HPDE6-E6E7 (cell line): ENCODE measurements at regions not wholly inside any gene's neighbourhood (a gene's known extent, or its start where the extent isn't known, plus 50 kb on each side); places are given as distances from the start of the nearest gene placed in this dataset.
"Not testable (repeated sequence)": the region's sequence is repeated elsewhere in the genome, so short reads cannot be mapped to it uniquely, and the experiment has no call there.

Source experiments
- DNase-seq: peaks from one replicate; pipeline ENCODE4 v3.0.0; 2011; ENCODE audit warnings: missing footprints; ENCODE audit errors: extremely low spot score

DNA sequence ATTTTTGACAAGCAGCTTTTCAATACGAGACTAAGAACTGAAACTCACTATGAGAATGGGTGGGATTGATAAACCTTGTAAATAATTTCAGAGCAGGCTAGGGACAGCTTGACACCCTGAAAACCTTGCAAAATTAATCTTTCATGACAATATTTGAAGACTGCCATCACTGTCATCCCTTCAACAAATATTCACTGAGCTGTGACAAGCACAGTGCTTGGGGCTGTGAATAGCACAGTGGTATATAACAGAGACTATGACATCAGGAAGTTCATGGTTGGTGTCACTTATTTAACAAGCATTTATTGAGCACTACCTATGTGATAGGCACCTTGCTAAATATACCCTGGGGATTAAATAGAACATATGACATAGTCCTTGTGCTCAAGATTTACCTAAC lies 741.0 kb upstream of the RIOK2 start:
- no peak for DNase-seq

DNA sequence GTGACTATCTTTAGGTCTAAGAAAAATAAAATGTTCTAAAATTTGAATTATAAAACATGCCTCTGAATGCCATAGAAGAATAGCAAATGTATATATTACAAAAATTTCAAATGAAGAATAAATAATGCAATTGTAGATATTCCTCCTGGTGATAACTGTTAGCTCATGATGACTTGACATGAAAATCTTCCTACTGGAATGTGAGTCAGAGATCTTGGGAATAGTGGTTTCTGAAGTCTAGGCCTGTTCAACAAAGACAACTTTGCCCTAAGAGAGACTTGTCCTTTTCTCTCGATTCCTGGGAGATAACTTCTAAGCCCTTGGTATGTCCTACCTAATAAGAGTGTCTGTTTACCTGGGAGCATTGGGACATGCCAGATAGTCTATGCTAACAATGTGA lies 746.3 kb upstream of the RIOK2 start:
- no peak for DNase-seq

DNA sequence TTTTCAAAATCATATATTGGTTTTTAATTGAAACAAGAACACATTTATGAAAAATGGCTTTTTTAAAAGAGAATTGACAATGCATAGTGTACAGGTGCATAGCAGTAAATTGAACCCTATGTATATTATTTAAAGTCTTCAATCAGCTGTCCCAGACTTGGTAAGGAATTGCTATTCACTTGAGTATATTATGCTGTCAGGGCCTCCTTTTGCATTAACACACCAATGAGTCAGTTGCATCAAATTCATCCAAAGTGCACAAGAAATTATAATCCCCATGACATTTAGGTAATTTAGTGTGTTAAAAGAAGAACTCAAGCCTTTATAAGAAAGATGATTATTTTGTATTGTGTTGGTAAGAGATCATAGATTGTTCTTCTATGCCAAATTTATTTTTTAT lies 748.8 kb upstream of the RIOK2 start:
- DNase-seq = no peak

DNA sequence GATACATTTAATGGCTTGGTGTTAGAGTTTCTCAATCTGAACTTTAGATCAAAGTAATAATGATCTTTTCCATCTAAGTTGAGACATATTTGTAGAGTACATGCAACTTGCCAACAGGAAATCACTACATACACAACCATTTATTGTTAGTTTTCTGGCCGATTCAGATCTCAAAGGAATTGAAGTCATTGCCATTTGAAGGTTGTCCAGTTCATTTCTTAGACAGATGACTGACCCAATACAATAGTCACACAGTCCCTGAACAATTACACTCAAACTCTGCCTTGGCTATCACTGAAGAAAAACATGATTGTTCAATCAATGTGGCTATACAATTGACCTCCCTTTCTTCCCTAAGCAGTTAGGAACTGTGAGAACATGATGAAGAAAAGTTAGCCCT lies 753.2 kb upstream of the RIOK2 start:
- DNase-seq = no peak

DNA sequence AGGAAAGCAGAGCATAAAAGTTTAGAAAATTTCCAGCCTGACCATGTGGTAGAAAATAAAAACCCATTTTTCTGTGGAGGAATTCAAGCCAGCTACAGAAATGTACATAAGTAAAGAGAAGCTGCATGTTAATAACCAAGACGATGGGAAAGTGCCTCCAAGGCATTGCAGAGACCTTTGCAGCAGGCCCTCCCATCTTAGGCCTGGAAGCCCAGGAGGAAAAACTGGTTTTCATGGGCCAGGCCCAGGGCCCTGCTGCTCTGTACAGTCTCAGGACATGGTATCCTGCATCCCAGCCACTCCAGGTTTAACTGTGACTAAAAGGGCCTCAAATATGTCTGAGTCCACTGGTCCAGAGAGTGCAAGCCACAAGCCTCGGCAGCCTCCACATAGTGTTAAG lies 754.8 kb upstream of the RIOK2 start:
- DNase-seq = no peak

DNA sequence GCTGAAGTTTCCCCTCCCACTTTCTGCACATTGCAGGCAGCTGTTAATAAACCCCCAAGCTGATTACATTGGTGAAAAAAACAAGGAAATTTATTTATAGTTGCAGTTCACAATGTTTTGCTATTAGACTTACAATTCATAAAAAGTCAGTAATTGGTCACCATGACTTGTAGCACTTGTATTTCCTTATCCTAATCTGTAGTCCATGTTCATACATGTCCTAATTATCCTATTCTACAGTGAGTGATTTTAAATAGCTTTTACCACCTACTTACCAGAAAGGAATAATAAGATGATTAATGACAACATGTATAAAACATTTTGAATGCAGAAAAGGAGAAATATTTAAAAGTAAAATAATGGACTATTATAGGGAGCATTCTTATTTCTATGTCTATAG lies 760.0 kb upstream of the RIOK2 start:
- DNase-seq = no peak

DNA sequence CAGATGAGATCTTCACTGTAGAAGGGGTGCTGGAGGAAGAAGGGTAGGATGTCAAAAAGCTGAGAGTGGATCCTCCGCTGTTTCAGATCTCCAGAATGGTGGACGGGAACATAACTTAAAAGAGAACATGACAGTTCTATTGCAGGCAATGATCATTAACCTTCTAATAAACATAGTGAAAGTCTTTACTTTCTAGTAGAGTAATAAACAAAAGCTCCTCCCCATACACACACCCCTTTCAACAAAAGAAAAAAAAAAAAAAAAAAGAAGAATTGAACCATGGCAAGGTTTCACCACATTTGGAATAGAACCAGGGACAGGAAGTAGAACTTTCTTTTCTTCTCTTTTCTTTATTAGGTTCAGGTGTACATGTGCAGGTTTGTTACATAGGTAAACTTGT lies 768.1 kb upstream of the RIOK2 start:
- DNase-seq = no peak

DNA sequence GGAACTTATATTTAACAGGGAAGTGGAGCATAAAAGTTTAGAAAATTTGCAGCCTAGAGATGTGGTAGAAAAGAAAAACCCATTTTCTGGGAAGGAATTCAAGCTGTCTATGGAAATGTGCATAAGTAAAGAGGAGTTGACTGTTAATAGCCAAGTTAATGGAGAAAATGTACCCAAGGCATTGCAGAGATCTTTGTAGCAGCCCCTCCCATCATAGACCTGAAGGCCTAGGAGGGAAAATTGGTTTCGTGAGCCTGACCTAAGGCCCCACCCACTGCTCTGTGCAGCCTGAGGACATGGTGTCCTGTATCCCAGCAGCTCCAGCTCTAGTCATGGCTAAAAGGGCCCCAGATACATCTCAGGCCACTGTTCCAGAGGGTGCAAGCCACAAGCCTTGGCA lies 772.4 kb upstream of the RIOK2 start:
- no peak for DNase-seq

DNA sequence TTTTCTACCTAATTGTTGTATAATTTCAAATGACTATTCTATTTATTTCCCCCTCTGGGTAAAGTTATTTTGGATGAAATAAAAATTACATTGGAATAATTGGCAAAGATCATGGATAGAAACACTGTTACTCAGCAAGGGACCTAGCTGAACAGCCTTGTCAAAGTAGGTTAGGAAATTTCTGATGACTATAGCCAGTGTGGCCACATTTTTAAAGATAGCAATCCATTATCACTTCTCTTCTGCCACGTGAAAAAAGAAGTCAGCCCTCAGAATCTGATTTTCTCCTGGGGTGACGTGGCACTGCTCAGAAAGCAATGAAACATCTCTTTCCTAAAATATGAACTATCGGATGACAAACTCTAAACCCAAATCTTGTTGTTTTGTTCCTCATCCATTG lies 784.2 kb upstream of the RIOK2 start:
- no peak for DNase-seq

DNA sequence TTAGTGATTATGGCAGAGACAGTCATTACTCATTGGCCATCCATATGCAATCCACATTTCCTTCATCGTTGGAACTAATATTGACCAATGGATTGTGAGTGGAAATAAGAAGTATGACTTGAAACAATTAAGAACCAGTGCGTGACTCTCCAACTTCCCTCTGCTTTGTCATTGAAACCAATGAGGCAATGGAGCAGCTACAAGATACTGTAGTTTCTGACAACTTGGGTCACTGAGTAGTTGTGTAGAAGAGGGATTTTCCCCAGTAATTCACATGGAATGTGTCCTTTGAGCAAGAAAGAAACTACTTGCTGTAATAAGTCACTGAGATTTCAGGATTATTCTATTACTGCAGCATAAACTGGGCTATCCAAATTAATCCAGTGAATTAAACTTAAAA lies 785.3 kb upstream of the RIOK2 start:
- no peak for DNase-seq

DNA sequence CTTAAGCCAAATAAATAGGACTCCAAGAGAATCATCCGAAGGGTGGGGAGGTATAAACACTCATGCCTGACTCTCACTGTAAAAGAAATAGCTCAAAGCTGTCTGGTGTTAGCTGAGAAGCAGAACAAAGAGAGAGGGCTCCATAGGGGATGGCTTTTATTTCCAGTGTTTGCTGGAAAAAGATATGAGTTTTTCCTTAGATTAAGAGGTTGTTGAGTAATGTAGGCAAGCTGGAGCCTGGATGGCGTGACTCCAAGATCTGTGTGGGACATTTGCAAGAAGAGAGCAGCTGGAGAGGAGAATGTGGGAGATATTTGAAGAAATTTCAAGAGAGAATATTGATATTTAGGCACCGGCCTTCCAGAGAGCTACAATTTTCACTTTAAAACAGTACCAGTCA lies 793.7 kb upstream of the RGMB start:
- DNase-seq = no peak

DNA sequence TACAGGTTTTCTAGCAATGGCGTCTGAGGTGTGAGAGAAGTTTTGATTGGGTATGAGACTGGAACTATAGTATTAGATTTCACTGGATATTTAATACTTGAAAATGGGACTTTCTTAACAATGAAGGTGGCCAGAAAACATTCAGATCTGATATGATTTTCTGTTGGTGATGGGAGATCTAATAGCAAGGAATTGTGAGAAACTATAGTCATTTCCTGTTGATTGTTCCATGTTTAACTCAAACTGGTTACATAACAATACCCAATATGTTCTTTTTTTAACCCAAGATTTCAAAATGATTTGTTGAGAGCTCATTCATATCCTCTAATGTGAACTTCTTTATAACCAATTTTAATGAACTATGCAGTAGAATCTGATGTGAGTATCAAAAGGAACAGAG lies 793.2 kb upstream of the RGMB start:
- DNase-seq = no peak

DNA sequence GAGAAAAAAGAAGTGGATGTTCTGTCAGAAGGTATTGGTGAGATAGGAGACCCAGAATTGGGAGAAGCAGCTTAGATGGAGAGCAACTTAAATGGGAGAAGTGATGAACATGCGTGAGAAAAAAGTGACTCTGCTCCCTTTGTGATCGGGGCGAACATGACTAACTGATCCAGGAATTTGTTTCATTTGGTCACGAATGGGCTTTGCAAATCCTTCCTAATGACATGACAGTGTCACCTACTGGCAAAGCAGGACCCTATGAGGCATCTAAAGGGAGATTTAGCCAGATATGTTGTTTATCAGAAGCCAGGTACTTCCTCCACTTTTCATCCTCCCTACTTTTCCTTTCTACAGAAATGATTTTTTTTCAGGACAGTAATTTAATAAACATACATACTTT lies 787.4 kb upstream of the RGMB start:
- peak; percentile 10 for DNase-seq

DNA sequence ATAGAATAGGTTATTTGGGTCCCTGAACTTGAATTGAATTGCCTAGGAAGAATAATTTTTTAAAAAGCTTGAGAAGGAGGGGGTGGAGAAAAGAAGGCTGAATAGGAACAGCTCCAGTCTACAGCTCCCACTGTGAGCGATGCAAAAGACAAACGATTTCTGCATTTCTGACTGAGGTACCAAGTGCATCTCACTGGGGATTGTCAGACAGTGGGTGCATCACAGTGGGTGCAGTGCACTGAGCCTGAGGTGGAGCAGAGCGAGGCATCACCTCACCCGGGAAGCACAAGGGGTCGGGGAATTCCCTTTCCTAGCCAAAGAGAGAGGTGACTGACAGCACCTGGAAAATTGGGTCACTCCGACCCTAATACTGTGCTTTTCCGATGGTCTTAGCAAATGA lies 782.2 kb upstream of the RGMB start:
- DNase-seq = no peak

DNA sequence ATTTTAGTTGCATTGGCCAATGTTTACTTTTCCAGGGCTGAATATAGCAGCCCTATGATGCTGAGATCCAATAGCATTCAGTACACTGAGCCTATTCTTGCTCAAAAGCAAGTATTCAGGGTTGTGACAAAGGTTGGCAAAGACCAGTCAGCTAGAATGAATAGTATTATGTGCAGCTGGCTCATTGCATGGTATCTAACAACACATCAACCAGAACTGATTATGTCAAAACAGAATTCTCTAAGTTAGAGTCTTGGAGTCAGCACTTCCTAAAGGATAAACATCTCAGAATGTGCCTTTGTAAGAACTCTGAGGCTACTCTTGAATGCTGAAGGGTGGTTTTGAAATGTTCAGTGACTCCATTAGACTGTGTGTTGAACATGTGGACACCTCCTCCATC lies 774.5 kb upstream of the RGMB start:
- no peak for DNase-seq

DNA sequence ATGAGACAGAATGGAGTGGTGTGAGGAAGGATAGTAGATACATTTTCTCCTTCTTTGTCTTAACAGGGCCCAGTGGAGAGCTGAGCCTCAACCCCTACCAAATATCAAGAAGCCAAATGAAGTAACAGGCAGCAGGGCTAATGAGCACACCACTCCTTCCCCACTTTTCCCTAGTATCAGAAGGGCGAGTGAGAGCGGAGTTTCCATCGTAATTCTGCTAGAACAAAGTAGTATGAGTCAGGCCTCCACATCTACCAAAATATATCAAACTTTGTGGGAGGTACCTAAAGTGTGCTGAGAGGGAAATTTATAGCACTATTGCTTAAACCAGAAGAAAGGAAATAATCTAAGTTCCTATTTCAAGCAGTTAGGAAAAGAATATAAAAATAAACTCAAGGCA lies 769.0 kb upstream of the RGMB start:
- DNase-seq = no peak

DNA sequence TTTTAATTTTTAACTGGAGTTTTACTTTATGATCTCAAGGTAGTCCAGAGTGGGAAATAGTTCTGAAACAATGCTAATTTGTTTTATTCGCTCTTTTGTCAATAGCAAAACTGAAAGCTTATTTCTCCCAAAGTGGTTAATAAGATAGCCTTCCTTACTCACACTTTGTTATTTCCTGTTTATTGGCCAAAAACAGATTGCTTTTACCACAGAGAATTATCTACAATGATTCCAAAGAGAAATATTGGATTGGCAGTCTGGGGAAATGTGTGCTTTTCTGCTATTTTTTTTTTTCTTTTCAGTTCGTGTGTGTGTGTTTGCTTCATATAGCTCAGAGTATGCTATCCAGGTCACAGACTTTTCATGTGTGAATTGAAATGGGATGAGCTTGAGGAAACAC lies 756.7 kb upstream of the RGMB start:
- DNase-seq = no peak

DNA sequence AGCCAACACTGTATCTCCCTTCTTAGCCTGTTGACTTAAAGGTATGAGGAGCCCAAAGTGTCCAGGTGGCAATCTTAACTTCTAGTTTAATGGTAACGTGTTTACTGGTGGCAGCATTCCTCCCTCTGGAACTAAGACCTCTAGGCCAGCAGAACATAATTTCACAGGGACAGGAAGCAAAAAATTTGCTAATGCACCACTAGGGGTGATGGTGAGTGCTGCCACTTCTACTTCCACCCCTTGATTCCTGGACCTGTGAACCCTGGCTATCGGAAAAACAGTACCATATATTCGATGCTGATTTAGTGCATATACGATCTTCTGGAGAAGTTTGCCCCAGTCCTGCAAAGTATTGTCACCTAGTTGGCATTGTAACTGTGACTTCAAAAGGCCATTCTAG lies 743.2 kb upstream of the RGMB start:
- DNase-seq = not testable (repeated sequence)

DNA sequence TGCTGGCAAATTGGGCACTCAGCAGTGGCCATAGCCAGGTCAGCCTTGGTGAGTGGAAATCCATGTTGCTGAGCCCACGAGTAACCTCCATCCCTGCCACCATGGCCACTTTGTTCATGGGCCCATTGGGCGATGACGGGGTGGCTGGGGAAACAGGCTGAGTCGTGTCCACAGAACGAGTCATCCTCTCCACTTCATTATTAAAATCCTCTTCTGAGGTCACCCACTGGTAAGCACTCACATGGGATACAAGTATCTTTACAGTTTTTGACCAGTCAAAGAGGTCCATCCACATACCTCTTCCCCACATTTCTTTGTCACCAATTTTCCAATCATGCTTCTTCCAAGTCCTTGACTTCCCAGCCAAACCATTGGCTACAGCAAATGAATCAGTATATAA lies 742.4 kb upstream of the RGMB start:
- DNase-seq = not testable (repeated sequence)

DNA sequence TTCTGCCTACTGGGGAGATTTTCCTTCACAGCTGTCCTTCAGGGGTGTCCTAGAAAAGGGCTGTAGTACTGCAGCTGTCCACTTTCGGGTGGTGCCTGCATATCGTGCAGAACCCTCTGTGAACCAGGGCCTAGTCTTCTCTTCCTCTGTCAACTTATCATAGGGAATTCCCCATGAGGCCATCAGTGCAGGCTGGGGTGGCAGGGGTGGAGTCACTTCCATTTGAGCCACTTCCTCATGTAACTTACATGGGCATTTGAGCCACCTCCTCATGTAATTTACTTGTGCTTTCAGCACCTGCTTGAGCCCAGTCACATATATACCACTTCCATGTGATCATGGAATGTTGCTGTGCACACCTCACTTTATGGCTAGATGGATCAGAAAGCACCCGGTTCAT lies 742.0 kb upstream of the RGMB start:
- DNase-seq = no peak

DNA sequence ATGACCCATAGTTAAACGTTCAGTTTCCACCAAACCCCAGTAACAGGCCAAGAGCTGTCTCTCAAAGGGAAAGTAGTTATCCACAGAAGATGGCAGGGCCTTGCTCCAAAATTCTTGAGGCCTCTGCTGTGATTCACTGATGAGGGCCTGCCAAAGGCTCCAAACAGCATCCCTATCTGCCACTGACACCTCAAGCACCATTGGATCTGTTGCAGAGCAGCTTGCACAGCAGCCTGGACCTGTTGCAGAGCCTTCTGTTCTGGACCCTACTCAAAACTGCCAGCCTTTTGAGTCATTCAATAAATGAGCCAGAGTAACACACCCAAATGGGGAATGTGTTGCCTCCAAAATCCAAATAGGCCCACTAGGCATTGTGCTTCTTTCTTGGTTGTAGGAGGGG lies 741.5 kb upstream of the RGMB start:
- DNase-seq = no peak

DNA sequence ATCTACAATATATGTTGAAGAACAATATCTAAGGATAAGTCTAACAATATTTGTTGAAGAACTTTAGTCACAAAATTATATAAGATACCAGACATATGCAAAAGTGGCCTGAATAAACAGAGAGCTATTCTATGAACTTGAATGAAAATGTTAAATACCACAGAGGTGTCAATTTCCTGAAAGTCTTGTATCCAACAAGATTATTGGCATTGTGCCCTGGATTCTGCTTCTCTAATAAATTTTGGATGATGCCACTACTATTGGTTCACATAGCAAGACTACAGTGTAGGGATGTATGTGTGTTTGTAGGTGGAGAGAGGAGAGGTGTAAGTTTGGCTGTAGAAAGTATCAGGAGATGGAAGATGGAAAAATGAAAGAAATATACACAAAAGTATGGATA lies 731.8 kb upstream of the RGMB start:
- DNase-seq = no peak

DNA sequence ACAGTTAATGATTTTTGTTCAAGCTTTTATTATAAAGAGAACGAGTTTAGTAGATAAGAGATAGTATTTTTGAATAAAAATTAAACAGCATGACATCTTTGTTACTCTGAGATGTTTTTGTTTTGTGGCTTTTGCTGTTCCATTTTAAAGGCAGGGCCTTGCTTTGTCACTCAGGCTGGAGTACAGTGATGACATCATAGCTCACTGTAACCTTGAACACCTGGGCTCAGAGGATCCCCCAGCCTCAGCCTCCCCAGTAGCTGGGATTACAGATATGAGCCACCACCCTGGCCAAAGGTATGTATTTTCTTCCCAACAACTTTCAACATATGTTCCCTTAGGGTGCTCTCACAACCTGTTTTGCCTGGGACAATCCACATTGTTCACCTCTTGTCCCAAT lies 730.9 kb upstream of the RGMB start:
- DNase-seq = no peak

DNA sequence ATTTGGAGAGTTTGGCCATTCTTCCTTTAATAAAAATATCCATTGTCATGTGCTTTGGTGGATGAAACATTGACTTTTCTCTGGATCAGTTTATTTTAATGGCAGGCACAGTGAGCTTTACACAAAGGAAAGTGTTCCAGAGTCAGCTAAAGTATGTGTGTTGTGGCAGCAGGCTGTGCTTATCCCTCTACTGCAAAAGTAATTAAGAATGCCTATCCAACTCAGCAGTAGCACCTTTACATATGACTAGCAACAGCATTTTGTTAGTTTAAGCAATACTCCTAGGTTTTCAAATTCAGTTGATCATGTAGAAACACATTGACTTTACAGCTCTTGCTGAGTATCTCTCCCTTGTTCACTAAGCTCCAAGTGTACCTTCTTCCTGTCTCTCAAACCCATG lies 730.5 kb upstream of the RGMB start:
- no peak for DNase-seq

DNA sequence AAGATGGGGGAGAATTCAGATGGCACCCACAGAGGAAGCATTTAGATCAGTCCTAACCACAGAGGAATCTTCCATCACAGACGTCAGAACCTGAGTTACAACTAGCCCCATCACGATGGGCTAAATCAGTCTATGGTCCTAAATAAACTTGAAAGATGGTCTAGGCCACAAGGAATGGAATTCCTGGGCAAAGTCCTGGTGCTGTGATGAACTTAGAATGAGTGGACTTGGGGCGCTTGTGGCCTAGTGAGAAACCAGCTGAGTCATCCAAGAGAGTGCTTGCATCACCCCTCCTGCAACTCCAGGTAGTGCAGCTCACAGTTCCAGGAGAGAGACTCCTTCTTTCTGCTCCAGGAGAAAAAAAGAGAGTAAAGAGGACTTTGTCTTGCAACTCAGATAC lies 722.9 kb upstream of the RGMB start:
- no peak for DNase-seq
